Adrenal gland (tissue), 5 donors: ENCODE measurements at regions not wholly inside any gene's neighbourhood (a gene's known extent, or its start where the extent isn't known, plus 50 kb on each side); places are given as distances from the start of the nearest gene placed in this dataset.

ENCODE experiments used
- POLR2A ChIP-seq, 2 donors: fragments of 450-650 bp; IDR thresholded peaks; one replicate each; pipeline ENCODE4 v1.6.1; 2017; ENCODE audit warnings: antibody characterized with exemption in 2 of 2, mild to moderate bottlenecking in 2 of 2, moderate library complexity in 1 of 2
- TF ChIP-seq, protein P1 (sequence below), 6 experiments: fragments of 450-650 bp in 4 of 6; fragments of 200-600 bp in 2 of 6; sonication (generic) in 1 of 6; IDR thresholded peaks; 1 replicate in 5 of 6; 2 replicates in 1 of 6; pipeline versions ENCODE4 v1.5.1 to v1.8.0; 2016 to 2021; ENCODE audit warnings: antibody characterized with exemption in 6 of 6, mild to moderate bottlenecking in 2 of 6, moderate library complexity in 1 of 6
- donor health status: DM: no; HTN: no; CAD: no.

DNA sequence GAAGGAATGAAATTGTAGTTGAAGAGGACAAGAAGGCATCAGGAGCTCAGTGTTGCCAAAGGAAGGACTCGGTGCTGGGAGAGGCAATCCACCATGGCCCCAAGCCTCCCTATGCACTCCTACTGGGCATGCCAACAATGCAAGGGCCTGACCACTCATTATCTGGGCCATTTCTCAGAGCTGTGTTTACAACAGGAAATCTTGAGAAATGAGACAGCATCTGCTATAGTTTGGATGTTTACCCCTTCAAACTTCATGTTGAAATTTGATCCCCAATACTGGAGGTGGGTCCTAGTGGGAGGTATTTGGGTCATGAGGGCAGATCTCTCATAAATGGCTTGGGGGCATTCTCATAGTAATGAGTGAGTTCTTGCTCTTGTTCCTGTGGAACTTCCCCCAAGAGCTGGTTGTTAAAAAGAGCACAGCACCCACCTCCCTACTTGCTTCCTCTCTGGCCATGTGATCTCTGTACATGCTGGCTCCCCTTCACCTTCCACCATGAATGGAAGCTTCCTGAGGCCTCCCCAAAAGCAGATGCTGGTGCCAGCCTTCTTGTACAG is 50.8 kb upstream of the AOAH start:
- TF ChIP-seq, protein P1, sequence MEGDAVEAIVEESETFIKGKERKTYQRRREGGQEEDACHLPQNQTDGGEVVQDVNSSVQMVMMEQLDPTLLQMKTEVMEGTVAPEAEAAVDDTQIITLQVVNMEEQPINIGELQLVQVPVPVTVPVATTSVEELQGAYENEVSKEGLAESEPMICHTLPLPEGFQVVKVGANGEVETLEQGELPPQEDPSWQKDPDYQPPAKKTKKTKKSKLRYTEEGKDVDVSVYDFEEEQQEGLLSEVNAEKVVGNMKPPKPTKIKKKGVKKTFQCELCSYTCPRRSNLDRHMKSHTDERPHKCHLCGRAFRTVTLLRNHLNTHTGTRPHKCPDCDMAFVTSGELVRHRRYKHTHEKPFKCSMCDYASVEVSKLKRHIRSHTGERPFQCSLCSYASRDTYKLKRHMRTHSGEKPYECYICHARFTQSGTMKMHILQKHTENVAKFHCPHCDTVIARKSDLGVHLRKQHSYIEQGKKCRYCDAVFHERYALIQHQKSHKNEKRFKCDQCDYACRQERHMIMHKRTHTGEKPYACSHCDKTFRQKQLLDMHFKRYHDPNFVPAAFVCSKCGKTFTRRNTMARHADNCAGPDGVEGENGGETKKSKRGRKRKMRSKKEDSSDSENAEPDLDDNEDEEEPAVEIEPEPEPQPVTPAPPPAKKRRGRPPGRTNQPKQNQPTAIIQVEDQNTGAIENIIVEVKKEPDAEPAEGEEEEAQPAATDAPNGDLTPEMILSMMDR (IDR thresholded peaks at IDR 0.05), result no peak
- no peak for TF ChIP-seq POLR2A (IDR thresholded peaks at IDR 0.05)
